NT2/D1 (cell line): ENCODE measurements at regions not wholly inside any gene's neighbourhood (a gene's known extent, or its start where the extent isn't known, plus 50 kb on each side); places are given as distances from the start of the nearest gene placed in this dataset.

ENCODE experiments used
- SUZ12 ChIP-seq: IDR thresholded peaks from 2 replicates; pipeline ENCODE4 v1.6.1; 2011; ENCODE audit not compliant: insufficient read length, insufficient read depth; ENCODE audit errors: extremely low read depth
- ZNF274 ChIP-seq: IDR thresholded peaks from 2 replicates; pipeline ENCODE4 v1.6.1; 2011; ENCODE audit warnings: mild to moderate bottlenecking, low read depth, low read length

GRCh38 chr5:39902626-39903025 lies 477.8 kb upstream of the DAB2 start:
- no peak for TF ChIP-seq SUZ12
- no peak for TF ChIP-seq ZNF274
